ENCODE measurements at regions not wholly inside any gene's neighbourhood (a gene's known extent, or its start where the extent isn't known, plus 50 kb on each side); places are given as distances from the start of the nearest gene placed in this dataset.
A peak's percentile ranks its signal among the peaks of the same experiment; 100 is the strongest.
"Not testable (repeated sequence)": the region's sequence is repeated elsewhere in the genome, so short reads cannot be mapped to it uniquely, and the experiment has no call there.

GRCh38 chr17:77834170-77835115, 124.1 kb upstream of the TNRC6C start:
- CTCF ChIA-PET = no interaction called here
- Histone ChIP-seq H2AFZ (no peak overlapping the region), H4K20me1 (ENCODE audit: insufficient read depth) (no peaks in the 10 kb centered on the region), H3K4me3 (no peak overlapping the region), H3K4me2 (no peak overlapping the region), H3K9me3 (ENCODE audit: insufficient read depth, low read depth) (no peaks in the 10 kb centered on the region), H3K36me3 (ENCODE audit: low read depth) (no peaks in the 10 kb centered on the region), H3K79me2 (ENCODE audit: low read depth) (no peaks in the 10 kb centered on the region), H3K4me1 (replicated peaks; ENCODE audit: insufficient read depth) (no peaks in the 10 kb centered on the region), H3F3A (ENCODE audit: insufficient read depth, low read depth) (no peaks in the 10 kb centered on the region), H3K9me2 (ENCODE audit: insufficient read depth) (no peaks in the 10 kb centered on the region), H3K27ac (no peak overlapping the region), H3K27me3 (ENCODE audit: insufficient read depth, low read depth) (peaks cover 45% of the 10 kb centered on the region)
- no peak for TF ChIP-seq EZH2 (IDR thresholded peaks at IDR 0.05; ENCODE audit: low read depth)
- no peak for TF ChIP-seq CTCF (conservative IDR thresholded peaks at IDR 0.05)
- BruUV-seq (replicated peaks) = no TSS peak
- POLR2A ChIA-PET (ENCODE audit: unreplicated experiment) = no interaction called here
- DNase-seq = peak; percentile 8 to 48
- intact Hi-C loops (cut with micrococcal nuclease; ENCODE audit: unreplicated experiment) = no loop called here

GRCh38 chr17:77836557-77837041, 121.9 kb upstream of the TNRC6C start:
- H3K27ac ChIP-seq = no peak overlapping the region
- POLR2A ChIA-PET (ENCODE audit: unreplicated experiment) = no interaction called here
- CTCF ChIA-PET = no interaction called here

GRCh38 chr17:77837072-77837471, 121.4 kb upstream of the TNRC6C start:
- CTCF ChIA-PET = not testable (repeated sequence)

More at GRCh38 chr17:77836557-77837041, 121.9 kb upstream of the TNRC6C start:
- H3K27me3 ChIP-seq (ENCODE audit: insufficient read depth, low read depth) = peaks cover 46% of the 10 kb centered on the region
- no peaks in the 10 kb centered on the region for H3K4me1 ChIP-seq (replicated peaks; ENCODE audit: insufficient read depth)
- no peaks in the 10 kb centered on the region for H3K36me3 ChIP-seq (ENCODE audit: low read depth)
- H3K4me2 ChIP-seq = no peak overlapping the region
- no peaks in the 10 kb centered on the region for H3K79me2 ChIP-seq (ENCODE audit: low read depth)
- TF ChIP-seq EZH2 (IDR thresholded peaks at IDR 0.05; ENCODE audit: low read depth) (no peak), CTCF (conservative IDR thresholded peaks at IDR 0.05) (no peak)
- intact Hi-C loops (cut with micrococcal nuclease; ENCODE audit: unreplicated experiment) = no loop called here
- H3F3A ChIP-seq (ENCODE audit: insufficient read depth, low read depth) = no peaks in the 10 kb centered on the region
- no TSS peak for BruUV-seq (replicated peaks)
- no peak overlapping the region for H3K4me3 ChIP-seq
- no peaks in the 10 kb centered on the region for H3K9me3 ChIP-seq (ENCODE audit: insufficient read depth, low read depth)
- peak in 1 of 2 experiments; percentile 58 for DNase-seq
- H3K9me2 ChIP-seq (ENCODE audit: insufficient read depth) = no peaks in the 10 kb centered on the region
- H4K20me1 ChIP-seq (ENCODE audit: insufficient read depth) = no peaks in the 10 kb centered on the region
- H2AFZ ChIP-seq = no peak overlapping the region

More at GRCh38 chr17:77837072-77837471, 121.4 kb upstream of the TNRC6C start:
- BruUV-seq (replicated peaks); H2AFZ ChIP-seq; H3K4me3 ChIP-seq; H3K4me1 ChIP-seq (replicated peaks; ENCODE audit: insufficient read depth); H3K79me2 ChIP-seq (ENCODE audit: low read depth); H4K20me1 ChIP-seq (ENCODE audit: insufficient read depth); POLR2A ChIA-PET (ENCODE audit: unreplicated experiment); H3F3A ChIP-seq (ENCODE audit: insufficient read depth, low read depth); H3K27ac ChIP-seq; H3K9me2 ChIP-seq (ENCODE audit: insufficient read depth); DNase-seq; H3K36me3 ChIP-seq (ENCODE audit: low read depth); intact Hi-C loops (cut with micrococcal nuclease; ENCODE audit: unreplicated experiment); H3K4me2 ChIP-seq; H3K9me3 ChIP-seq (ENCODE audit: insufficient read depth, low read depth): not testable (repeated sequence)
- H3K27me3 ChIP-seq (ENCODE audit: insufficient read depth, low read depth) = peaks cover 47% of the 10 kb centered on the region
